HepG2 (cell line): ENCODE measurements at regions not wholly inside any gene's neighbourhood (a gene's known extent, or its start where the extent isn't known, plus 50 kb on each side); places are given as distances from the start of the nearest gene placed in this dataset.

Experiments used
- ATAC-seq: fragments of 200-7000 bp; cut with Tn5 transposase; 3 replicates; pipeline ENCODE4 v1.9.1; 2020; ENCODE audit warnings: mild to moderate bottlenecking, moderate library complexity
- BruUV-seq: library from RNA; stranded (reverse); fragments of 400-500 nt; replicated peaks from 2 replicates; lab custom pipeline; 2021; lab: Mats Ljungman, UMichigan
- CTCF ChIA-PET: fragments of 300-600 bp; formaldehyde crosslinking; extraction: SDS; loops from one replicate; lab custom pipeline; 2021; ENCODE audit warnings: low total read pairs, inconsistent platforms, low intra/inter-chr PET ratio; lab: Yijun Ruan, JAX
- POLR2A ChIA-PET: fragments of 350-600 bp; sonication (Branson Sonifier 250); formaldehyde crosslinking; loops from one replicate; lab custom pipeline; 2020; ENCODE audit warnings: antibody characterized with exemption, inconsistent platforms; lab: Yijun Ruan, JAX
- DNase-seq: peaks from one replicate; pipeline ENCODE4 v3.0.0-alpha.2; 2015; ENCODE audit warnings: low spot score
- FAIRE-seq: peaks from 3 replicates; lab custom pipeline; 2011; peaks lifted over from hg19 to GRCh38; lab: Jason Lieb, UNC
- H2AFZ ChIP-seq: one replicate; pipeline ENCODE4 v1.6.1; 2011; ENCODE audit warnings: low read length, inconsistent platforms
- H3K27ac ChIP-seq: fragments of 300-600 bp; 3 replicates; pipeline ENCODE4 v1.8.0; 2011; ENCODE audit warnings: mixed run types, mild to moderate bottlenecking, mixed read lengths, low read length, inconsistent platforms; ENCODE audit not compliant: insufficient read depth; ENCODE audit errors: extremely low read length
- H3K27me3 ChIP-seq, 2 experiments: fragments of 200-600 bp in 1 of 2; 2 replicates in 1 of 2; 3 replicates in 1 of 2; pipeline versions ENCODE4 v1.6.0 to v1.8.0; 2011; ENCODE audit warnings: low read length in 2 of 2, mild to moderate bottlenecking in 2 of 2, moderate library complexity in 2 of 2, inconsistent platforms in 1 of 2; ENCODE audit not compliant: insufficient read depth in 2 of 2, control insufficient read depth in 1 of 2
- H3K36me3 ChIP-seq, 2 experiments: fragments of 200-600 bp in 1 of 2; replicated peaks in 1 of 2; 2 replicates in 1 of 2; 3 replicates in 1 of 2; pipeline versions ENCODE4 v1.5.1 to v1.8.0; 2011; ENCODE audit warnings: low read length in 2 of 2, inconsistent platforms in 1 of 2; ENCODE audit not compliant: insufficient read depth in 2 of 2, control insufficient read depth in 1 of 2
- H3K4me1 ChIP-seq: 2 replicates; pipeline ENCODE4 v1.5.1; 2012; ENCODE audit warnings: low read length, inconsistent platforms; ENCODE audit not compliant: insufficient read depth
- H3K4me2 ChIP-seq: 2 replicates; pipeline ENCODE4 v1.6.0; 2011; ENCODE audit warnings: low read depth, low read length, inconsistent platforms
- H3K4me3 ChIP-seq, 3 experiments: fragments of 200-600 bp in 1 of 3; sonication (generic), shearing (Covaris generic) in 1 of 3; replicated peaks in 1 of 3; 2 replicates each; pipeline ENCODE4 v1.5.1; 2011 to 2016; ENCODE audit warnings: low read length in 3 of 3, inconsistent platforms in 2 of 3, low read depth in 2 of 3, mild to moderate bottlenecking in 2 of 3, control low read depth in 1 of 3, mixed read lengths in 1 of 3; ENCODE audit not compliant: insufficient read depth in 1 of 3
- H3K79me2 ChIP-seq: one replicate; pipeline ENCODE4 v1.6.1; 2011; ENCODE audit warnings: low read length, inconsistent platforms; ENCODE audit not compliant: insufficient read depth
- H3K9ac ChIP-seq: 2 replicates; pipeline ENCODE4 v1.6.0; 2011; ENCODE audit warnings: mild to moderate bottlenecking, low read depth, low read length, inconsistent platforms; ENCODE audit not compliant: insufficient read depth
- H3K9me3 ChIP-seq: 2 replicates; pipeline ENCODE4 v1.5.1; 2012; ENCODE audit warnings: mild to moderate bottlenecking, low read length
- H4K20me1 ChIP-seq: 2 replicates; pipeline ENCODE4 v1.6.0; 2011; ENCODE audit warnings: inconsistent platforms, mild to moderate bottlenecking, low read length, moderate library complexity; ENCODE audit not compliant: insufficient read depth
- WGBS: methylation state at CpG from one replicate; pipeline ENCODE4 v1.1.6; 2017; ENCODE audit warnings: low lambda C conversion rate; 5-methylcytosine and 5-hydroxymethylcytosine counted together
- in situ Hi-C: cut with HindIII; loops from 2 replicates; pipeline ENCODE4 v1.10.0; 2017; ENCODE audit warnings: low pct_unique_long_range_greater_than_20kb; ENCODE audit not compliant: extremely low pct_ligation_motif_present
- intact Hi-C: fragments of 100-400 bp; cut with micrococcal nuclease; formaldehyde crosslinking; loops from one replicate; pipeline ENCODE4 v1.10.0; 2022; ENCODE audit not compliant: unreplicated experiment
- TF ChIP-seq, protein P1 (sequence below): sonication (generic); formaldehyde crosslinking; IDR thresholded peaks from 2 replicates; pipeline ENCODE4 v1.4.0; 2020; ENCODE audit warnings: mild to moderate bottlenecking, low read depth, missing genetic modification reagents
- TF ChIP-seq, protein P2 (sequence below): sonication (generic); formaldehyde crosslinking; IDR thresholded peaks from 2 replicates; pipeline ENCODE4 v1.4.0; 2020; ENCODE audit warnings: missing genetic modification reagents

DNA sequence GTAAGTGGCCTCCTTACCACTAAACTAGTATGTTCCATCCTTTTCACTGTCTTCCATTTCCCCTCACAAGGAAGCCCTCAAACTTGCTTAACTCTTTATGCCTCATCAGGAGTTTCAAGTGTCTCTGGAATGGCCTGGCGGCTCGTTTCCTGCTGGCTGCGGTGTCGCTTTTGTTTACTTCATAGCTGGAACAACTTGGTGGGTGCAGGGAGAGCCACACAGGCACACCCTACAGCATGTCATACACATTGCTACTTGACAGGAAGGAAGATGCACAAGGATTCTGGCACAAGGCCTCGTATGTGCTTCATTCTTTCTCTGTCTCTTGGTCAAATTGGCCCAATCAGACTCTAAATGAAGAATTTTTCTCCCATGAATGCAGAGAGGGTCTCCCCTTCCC is 488.3 kb downstream of the FOXO1 start:
- Histone ChIP-seq H3K36me3 (no peaks in the 10 kb centered on the region), H3K4me1 (peaks cover 8% of the 10 kb centered on the region), H4K20me1 (no peaks in the 10 kb centered on the region), H3K9me3 (no peaks in the 10 kb centered on the region), H3K9ac (no peak overlapping the region), H3K4me2 (no peak overlapping the region), H3K4me3 (no peak overlapping the region), H2AFZ (no peak overlapping the region), H3K79me2 (no peaks in the 10 kb centered on the region), H3K27ac (no peak overlapping the region), H3K27me3 (0 out of 5 replicates have a peak, but pooled peaks cover 0 to 5% of the 10 kb centered on the region in 2 experiments)
- BruUV-seq = no TSS peak
- intact Hi-C loops = no loop called here
- WGBS = 54% methylated on average over 5 of the region's 5 CpGs
- FAIRE-seq (no peak), DNase-seq (no peak), ATAC-seq (no peak)
- in situ Hi-C loops = no loop called here
- POLR2A ChIA-PET = no interaction called here
- CTCF ChIA-PET = no interaction called here
- TF ChIP-seq, protein P1, sequence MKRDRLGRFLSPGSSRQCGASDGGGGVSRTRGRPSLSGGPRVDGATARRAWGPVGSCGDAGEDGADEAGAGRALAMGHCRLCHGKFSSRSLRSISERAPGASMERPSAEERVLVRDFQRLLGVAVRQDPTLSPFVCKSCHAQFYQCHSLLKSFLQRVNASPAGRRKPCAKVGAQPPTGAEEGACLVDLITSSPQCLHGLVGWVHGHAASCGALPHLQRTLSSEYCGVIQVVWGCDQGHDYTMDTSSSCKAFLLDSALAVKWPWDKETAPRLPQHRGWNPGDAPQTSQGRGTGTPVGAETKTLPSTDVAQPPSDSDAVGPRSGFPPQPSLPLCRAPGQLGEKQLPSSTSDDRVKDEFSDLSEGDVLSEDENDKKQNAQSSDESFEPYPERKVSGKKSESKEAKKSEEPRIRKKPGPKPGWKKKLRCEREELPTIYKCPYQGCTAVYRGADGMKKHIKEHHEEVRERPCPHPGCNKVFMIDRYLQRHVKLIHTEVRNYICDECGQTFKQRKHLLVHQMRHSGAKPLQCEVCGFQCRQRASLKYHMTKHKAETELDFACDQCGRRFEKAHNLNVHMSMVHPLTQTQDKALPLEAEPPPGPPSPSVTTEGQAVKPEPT (CRISPR knock-in tag) = no peak
- TF ChIP-seq, protein P2, sequence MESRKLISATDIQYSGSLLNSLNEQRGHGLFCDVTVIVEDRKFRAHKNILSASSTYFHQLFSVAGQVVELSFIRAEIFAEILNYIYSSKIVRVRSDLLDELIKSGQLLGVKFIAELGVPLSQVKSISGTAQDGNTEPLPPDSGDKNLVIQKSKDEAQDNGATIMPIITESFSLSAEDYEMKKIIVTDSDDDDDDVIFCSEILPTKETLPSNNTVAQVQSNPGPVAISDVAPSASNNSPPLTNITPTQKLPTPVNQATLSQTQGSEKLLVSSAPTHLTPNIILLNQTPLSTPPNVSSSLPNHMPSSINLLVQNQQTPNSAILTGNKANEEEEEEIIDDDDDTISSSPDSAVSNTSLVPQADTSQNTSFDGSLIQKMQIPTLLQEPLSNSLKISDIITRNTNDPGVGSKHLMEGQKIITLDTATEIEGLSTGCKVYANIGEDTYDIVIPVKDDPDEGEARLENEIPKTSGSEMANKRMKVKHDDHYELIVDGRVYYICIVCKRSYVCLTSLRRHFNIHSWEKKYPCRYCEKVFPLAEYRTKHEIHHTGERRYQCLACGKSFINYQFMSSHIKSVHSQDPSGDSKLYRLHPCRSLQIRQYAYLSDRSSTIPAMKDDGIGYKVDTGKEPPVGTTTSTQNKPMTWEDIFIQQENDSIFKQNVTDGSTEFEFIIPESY = peak; percentile 34; the same call in 1 of the 2 replicates
